Kidney (tissue), 13 donors: ENCODE measurements at regions not wholly inside any gene's neighbourhood (a gene's known extent, or its start where the extent isn't known, plus 50 kb on each side); places are given as distances from the start of the nearest gene placed in this dataset.

ENCODE experiments used
- DNase-seq, 5 donors: peaks; one replicate each; pipeline ENCODE4 v3.0.0-alpha.2; 2013 to 2020
- FAIRE-seq: peaks from 2 replicates; lab custom pipeline; 2012; peaks lifted over from hg19 to GRCh38; lab: Jason Lieb, UNC
- H3K27ac ChIP-seq, 2 donors: one replicate each; pipeline ENCODE4 v1.7.0; 2013; ENCODE audit warnings: low read depth in 2 of 2, low read length in 2 of 2, inconsistent platforms in 1 of 2
- H3K27me3 ChIP-seq: one replicate; pipeline ENCODE4 v1.7.1; 2013; ENCODE audit warnings: low read length, inconsistent platforms; ENCODE audit not compliant: control insufficient read depth, insufficient read depth
- H3K36me3 ChIP-seq, 3 donors: one replicate each; pipeline versions ENCODE4 v1.7.0 to v1.7.1; 2013; ENCODE audit warnings: low read length in 3 of 3, control low read depth in 1 of 3, inconsistent platforms in 1 of 3; ENCODE audit not compliant: insufficient read depth in 3 of 3, control insufficient read depth in 2 of 3
- H3K4me1 ChIP-seq, 3 donors: one replicate each; pipeline versions ENCODE4 v1.7.0 to v1.7.1; 2013; ENCODE audit warnings: low read length in 3 of 3, inconsistent platforms in 1 of 3, low read depth in 1 of 3; ENCODE audit not compliant: control insufficient read depth in 2 of 3, insufficient read depth in 2 of 3
- H3K4me3 ChIP-seq, 3 donors: one replicate each; pipeline versions ENCODE4 v1.7.0 to v1.8.1; 2013; ENCODE audit warnings: low read length in 3 of 3, control low read depth in 1 of 3, inconsistent platforms in 1 of 3
- H3K9ac ChIP-seq, 3 donors: one replicate each; pipeline versions ENCODE4 v1.7.0 to v1.7.1; 2013; ENCODE audit warnings: low read length in 3 of 3, control low read depth in 1 of 3, inconsistent platforms in 1 of 3
- H3K9me3 ChIP-seq, 3 donors: one replicate each; pipeline versions ENCODE4 v1.7.0 to v1.7.1; 2013; ENCODE audit warnings: low read length in 3 of 3, control low read depth in 1 of 3, inconsistent platforms in 1 of 3; ENCODE audit not compliant: control insufficient read depth in 2 of 3, insufficient read depth in 1 of 3
- intact Hi-C: fragments of 100-400 bp; cut with DNase I; formaldehyde crosslinking; loops from one replicate; pipeline ENCODE4 v1.11.1; 2022
- TF ChIP-seq, protein P1 (sequence below): IDR thresholded peaks from 3 replicates; pipeline ENCODE4 v1.5.1; 2012; ENCODE audit warnings: mild to moderate bottlenecking, moderate library complexity, borderline replicate concordance; ENCODE audit not compliant: insufficient read depth; ENCODE audit errors: extremely low read depth
- donor health status: control.
- donor health status: control.
- donor health status: control.
- donor health status: control.
- donor health status: control.
- donor health status: DM: yes; HTN: yes; CAD: no.
- donor health status: Normal renal cell carcinoma (clear cell type).

DNA sequence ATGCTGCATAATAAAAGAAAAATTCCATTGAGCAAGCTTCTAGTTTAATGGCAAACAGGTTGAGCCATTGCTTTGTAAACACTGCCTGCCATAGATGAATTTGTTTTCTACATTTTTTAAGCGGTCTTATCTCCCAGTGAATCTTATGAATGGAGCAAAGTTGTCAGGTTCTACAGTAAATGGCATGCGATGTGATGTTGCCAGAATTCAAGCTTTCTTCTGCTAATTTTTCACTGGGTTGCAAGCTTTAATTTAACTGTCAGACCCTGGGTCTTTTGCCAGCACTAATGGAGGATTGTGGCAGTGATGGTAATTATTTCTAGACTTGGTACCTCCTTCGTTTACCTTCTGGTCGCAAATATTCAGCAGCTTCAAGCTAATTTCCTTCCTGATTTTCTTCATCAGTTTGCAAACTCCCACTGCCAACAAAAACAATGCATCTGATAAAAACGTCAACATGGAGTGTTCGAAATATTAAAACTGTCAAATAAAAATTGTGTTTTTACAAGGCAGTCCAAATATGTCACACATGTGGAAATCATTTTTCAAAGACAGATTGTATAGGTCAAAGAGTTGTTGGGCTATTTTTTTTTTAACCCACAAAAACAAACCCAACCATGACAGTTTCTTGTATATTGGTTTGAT lies 274.2 kb upstream of the ERCC4 start:
- no peak overlapping the region for H3K4me3 ChIP-seq
- intact Hi-C loops, result no loop called here

DNA sequence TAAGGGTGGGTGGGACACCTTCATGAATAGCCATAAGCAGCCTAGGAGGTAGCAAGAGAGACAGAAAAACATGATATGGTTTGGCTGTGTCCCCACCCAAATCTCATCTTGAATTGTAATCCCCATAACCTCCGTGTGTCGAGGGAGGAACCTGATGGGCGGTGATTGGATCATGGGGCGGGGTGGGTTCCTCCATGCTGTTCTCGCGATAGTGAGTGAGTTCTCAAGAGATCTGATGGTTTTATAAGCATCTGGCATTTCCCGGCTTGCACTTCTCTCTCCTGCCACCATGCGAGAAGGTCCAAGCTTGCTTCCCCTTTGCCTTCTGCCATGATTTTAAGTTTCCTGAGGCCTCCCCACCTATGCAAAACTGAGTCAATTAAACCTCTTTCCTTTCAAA lies 259.1 kb upstream of the ERCC4 start:
- Histone ChIP-seq H3K36me3 (no peaks in the 10 kb centered on the region), H3K27ac (no peak overlapping the region), H3K9me3 (no peaks in the 10 kb centered on the region), H3K4me3 (no peak overlapping the region), H3K9ac (no peak overlapping the region), H3K27me3 (no peaks in the 10 kb centered on the region), H3K4me1 (no peaks in the 10 kb centered on the region)
- no peak for DNase-seq
- intact Hi-C loops, result no loop called here
- no peak for FAIRE-seq
- TF ChIP-seq, protein P1, sequence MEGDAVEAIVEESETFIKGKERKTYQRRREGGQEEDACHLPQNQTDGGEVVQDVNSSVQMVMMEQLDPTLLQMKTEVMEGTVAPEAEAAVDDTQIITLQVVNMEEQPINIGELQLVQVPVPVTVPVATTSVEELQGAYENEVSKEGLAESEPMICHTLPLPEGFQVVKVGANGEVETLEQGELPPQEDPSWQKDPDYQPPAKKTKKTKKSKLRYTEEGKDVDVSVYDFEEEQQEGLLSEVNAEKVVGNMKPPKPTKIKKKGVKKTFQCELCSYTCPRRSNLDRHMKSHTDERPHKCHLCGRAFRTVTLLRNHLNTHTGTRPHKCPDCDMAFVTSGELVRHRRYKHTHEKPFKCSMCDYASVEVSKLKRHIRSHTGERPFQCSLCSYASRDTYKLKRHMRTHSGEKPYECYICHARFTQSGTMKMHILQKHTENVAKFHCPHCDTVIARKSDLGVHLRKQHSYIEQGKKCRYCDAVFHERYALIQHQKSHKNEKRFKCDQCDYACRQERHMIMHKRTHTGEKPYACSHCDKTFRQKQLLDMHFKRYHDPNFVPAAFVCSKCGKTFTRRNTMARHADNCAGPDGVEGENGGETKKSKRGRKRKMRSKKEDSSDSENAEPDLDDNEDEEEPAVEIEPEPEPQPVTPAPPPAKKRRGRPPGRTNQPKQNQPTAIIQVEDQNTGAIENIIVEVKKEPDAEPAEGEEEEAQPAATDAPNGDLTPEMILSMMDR, result no peak

More for the DNA sequence above, 274.2 kb upstream of the ERCC4 start:
- no peaks in the 10 kb centered on the region for H3K4me1 ChIP-seq
- FAIRE-seq (no peak), DNase-seq (peak in 2 of 5 donors; percentile 47 to 81)
- no peaks in the 10 kb centered on the region for H3K36me3 ChIP-seq
- H3K27me3 ChIP-seq, result no peaks in the 10 kb centered on the region
- TF ChIP-seq, protein P1, result no peak
- H3K9me3 ChIP-seq, result no peaks in the 10 kb centered on the region
- no peak overlapping the region for H3K9ac ChIP-seq
- no peak overlapping the region for H3K27ac ChIP-seq

DNA sequence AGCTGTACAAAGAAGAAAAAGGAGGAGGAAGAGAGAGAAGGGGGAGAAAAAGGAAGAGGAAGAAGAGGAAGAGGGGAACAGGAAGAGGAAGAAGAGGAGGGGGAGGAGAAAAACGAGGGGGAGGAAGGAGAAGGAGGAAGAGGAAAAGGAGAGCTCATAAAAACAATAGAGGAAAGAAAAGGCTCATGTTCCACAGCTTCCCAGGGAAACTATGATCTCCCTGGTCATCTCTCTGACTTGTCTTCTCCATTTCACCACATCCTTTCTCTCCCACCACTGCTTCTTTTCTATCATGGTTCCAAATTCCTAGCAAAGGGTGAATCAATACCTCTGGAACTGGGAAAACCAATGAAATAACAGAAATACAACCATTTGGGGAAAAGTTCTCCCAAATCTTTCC lies 254.1 kb upstream of the ERCC4 start:
- Histone ChIP-seq H3K9me3 (peaks cover 0 to 4% (median 0%) of the 10 kb centered on the region in 3 donors), H3K4me3 (no peak overlapping the region), H3K27ac (no peak overlapping the region), H3K4me1 (no peaks in the 10 kb centered on the region), H3K9ac (no peak overlapping the region), H3K27me3 (no peaks in the 10 kb centered on the region), H3K36me3 (no peaks in the 10 kb centered on the region)
- DNase-seq, result no peak
- FAIRE-seq, result no peak
- TF ChIP-seq, protein P1, result no peak
- intact Hi-C loops, result no loop called here

DNA sequence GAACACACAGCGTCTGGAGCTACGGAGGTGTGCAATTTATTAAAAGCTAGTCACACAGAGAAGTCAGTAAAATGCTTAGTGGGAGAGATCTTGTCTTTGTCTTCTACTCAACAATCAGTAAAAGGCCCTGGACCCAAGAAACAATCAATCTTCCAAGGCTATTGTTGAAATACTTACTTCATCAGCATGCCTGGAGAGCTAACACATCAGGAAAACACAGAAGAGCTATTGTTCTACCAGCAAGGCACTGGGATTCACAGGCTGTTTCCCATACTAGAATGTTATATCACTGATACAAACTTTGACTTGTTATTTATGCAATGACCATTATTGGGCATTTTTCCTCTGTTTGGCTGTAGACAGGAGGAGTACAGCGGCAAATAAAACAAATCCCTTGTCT lies 247.8 kb upstream of the ERCC4 start:
- Histone ChIP-seq H3K36me3 (no peaks in the 10 kb centered on the region), H3K9me3 (peaks cover 0 to 7% (median 0%) of the 10 kb centered on the region in 3 donors), H3K4me3 (no peak overlapping the region), H3K9ac (no peak overlapping the region), H3K27ac (no peak overlapping the region), H3K27me3 (no peaks in the 10 kb centered on the region), H3K4me1 (no peaks in the 10 kb centered on the region)
- DNase-seq (no peak), FAIRE-seq (no peak)
- intact Hi-C loops, result no loop called here
- TF ChIP-seq, protein P1, result no peak
